ENCODE measurements at regions not wholly inside any gene's neighbourhood (a gene's known extent, or its start where the extent isn't known, plus 50 kb on each side); places are given as distances from the start of the nearest gene placed in this dataset.

- CTCF ChIA-PET, result no interaction called here
- intact Hi-C loops (cut with micrococcal nuclease; ENCODE audit: unreplicated experiment), result no loop called here
- BruUV-seq (replicated peaks), result no TSS peak
These were observed 969.1 kb upstream of the CDH2 start for GRCh38 chr18:29146068-29146467.

GRCh38 chr18:29140590-29140989, 963.7 kb upstream of the CDH2 start:
- TF ChIP-seq CTCF (conservative IDR thresholded peaks at IDR 0.05; ENCODE audit: low read depth, low read length), result no peak
- TF ChIP-seq EZH2 (IDR thresholded peaks at IDR 0.05; ENCODE audit: borderline replicate concordance, low read depth, low read length, poor library complexity, severe bottlenecking), result no peak
- H3K9me3 ChIP-seq (ENCODE audit: low read depth, low read length, poor library complexity, severe bottlenecking), result no peaks in the 10 kb centered on the region
- DNase-seq (ENCODE audit: low spot score), result no peak
- H3K27me3 ChIP-seq (replicated peaks; ENCODE audit: insufficient read depth, low read depth, low read length, poor library complexity), result peaks cover 6% of the 10 kb centered on the region
- no peaks in the 10 kb centered on the region for H3K4me1 ChIP-seq (ENCODE audit: insufficient read depth, low read length, poor library complexity, severe bottlenecking)
- H3K36me3 ChIP-seq (ENCODE audit: insufficient read depth, low read length, poor library complexity, severe bottlenecking), result no peaks in the 10 kb centered on the region
- no peak overlapping the region for H3K4me3 ChIP-seq (ENCODE audit: low read depth, low read length, poor library complexity, severe bottlenecking)
- CTCF ChIA-PET, result no interaction called here
- H3K27ac ChIP-seq (ENCODE audit: low read depth, low read length, poor library complexity, severe bottlenecking), result no peak overlapping the region
- POLR2A ChIA-PET (ENCODE audit: low non-redundant PET), result no interaction called here
- no TSS peak for BruUV-seq (replicated peaks)
- intact Hi-C loops (cut with micrococcal nuclease; ENCODE audit: unreplicated experiment), result no loop called here

More at GRCh38 chr18:29146068-29146467, 969.1 kb upstream of the CDH2 start:
- DNase-seq (ENCODE audit: low spot score), result peak; percentile 4
- POLR2A ChIA-PET (ENCODE audit: low non-redundant PET), result no interaction called here
- TF ChIP-seq EZH2 (IDR thresholded peaks at IDR 0.05; ENCODE audit: borderline replicate concordance, low read depth, low read length, poor library complexity, severe bottlenecking), result no peak
- no peak for TF ChIP-seq CTCF (conservative IDR thresholded peaks at IDR 0.05; ENCODE audit: low read depth, low read length)
- Histone ChIP-seq H3K9me3 (ENCODE audit: low read depth, low read length, poor library complexity, severe bottlenecking) (no peaks in the 10 kb centered on the region), H3K4me1 (ENCODE audit: insufficient read depth, low read length, poor library complexity, severe bottlenecking) (no peaks in the 10 kb centered on the region), H3K27me3 (replicated peaks; ENCODE audit: insufficient read depth, low read depth, low read length, poor library complexity) (no peaks in the 10 kb centered on the region), H3K36me3 (ENCODE audit: insufficient read depth, low read length, poor library complexity, severe bottlenecking) (no peaks in the 10 kb centered on the region), H3K4me3 (ENCODE audit: low read depth, low read length, poor library complexity, severe bottlenecking) (no peak overlapping the region), H3K27ac (ENCODE audit: low read depth, low read length, poor library complexity, severe bottlenecking) (no peak overlapping the region)

GRCh38 chr18:29137773-29138495, 961.0 kb upstream of the CDH2 start:
- POLR2A ChIA-PET (ENCODE audit: low non-redundant PET), result no interaction called here
- H3K4me3 ChIP-seq (ENCODE audit: low read depth, low read length, poor library complexity, severe bottlenecking), result no peak overlapping the region
- CTCF ChIA-PET, result no interaction called here

More at GRCh38 chr18:29137773-29138495, 961.0 kb upstream of the CDH2 start:
- TF ChIP-seq EZH2 (IDR thresholded peaks at IDR 0.05; ENCODE audit: borderline replicate concordance, low read depth, low read length, poor library complexity, severe bottlenecking) (no peak), CTCF (conservative IDR thresholded peaks at IDR 0.05; ENCODE audit: low read depth, low read length) (no peak)
- intact Hi-C loops (cut with micrococcal nuclease; ENCODE audit: unreplicated experiment), result no loop called here
- Histone ChIP-seq H3K36me3 (ENCODE audit: insufficient read depth, low read length, poor library complexity, severe bottlenecking) (no peaks in the 10 kb centered on the region), H3K4me1 (ENCODE audit: insufficient read depth, low read length, poor library complexity, severe bottlenecking) (no peaks in the 10 kb centered on the region), H3K27me3 (replicated peaks; ENCODE audit: insufficient read depth, low read depth, low read length, poor library complexity) (peaks cover 17% of the 10 kb centered on the region), H3K27ac (ENCODE audit: low read depth, low read length, poor library complexity, severe bottlenecking) (no peak overlapping the region), H3K9me3 (ENCODE audit: low read depth, low read length, poor library complexity, severe bottlenecking) (no peaks in the 10 kb centered on the region)
- BruUV-seq (replicated peaks), result no TSS peak
- DNase-seq (ENCODE audit: low spot score), result no peak

Measured in A673 (cell line).